ENCODE measurements at regions not wholly inside any gene's neighbourhood (a gene's known extent, or its start where the extent isn't known, plus 50 kb on each side); places are given as distances from the start of the nearest gene placed in this dataset.

DNA sequence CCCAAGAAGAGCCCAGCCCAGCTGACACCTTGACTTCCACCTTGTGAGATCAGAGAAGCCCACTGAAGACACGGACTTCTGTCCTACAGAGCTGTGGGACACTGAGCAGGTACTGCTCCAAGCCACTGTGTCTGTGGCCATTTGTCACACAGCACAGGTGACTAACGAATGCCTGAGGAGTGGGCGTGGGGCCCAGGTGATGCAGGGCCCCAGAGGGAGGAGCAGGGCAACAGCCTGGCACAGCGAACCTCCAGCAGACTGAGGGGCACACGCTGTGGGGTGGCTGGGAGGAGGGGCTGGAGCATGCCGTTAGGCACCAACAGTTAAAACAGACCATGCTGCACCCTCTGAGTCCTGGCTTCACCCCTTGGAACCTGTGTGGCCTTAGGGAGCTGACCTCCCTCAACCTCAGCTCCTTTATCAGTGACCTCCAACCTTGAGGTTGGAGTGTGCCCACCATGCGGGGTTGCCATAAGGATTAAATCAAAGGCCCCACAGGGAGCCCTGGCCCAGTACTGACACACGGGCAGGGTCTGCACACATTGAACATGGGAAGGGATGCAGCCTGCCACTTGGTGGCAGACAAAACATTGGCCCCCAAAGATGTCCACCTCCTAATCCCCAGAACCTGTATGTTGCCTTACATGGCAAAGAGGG, 119.9 kb upstream of the CST7 start:
- Mint-ChIP-seq H3K36me3 (no peaks in the 10 kb centered on the region), H3K27me3 (peaks cover 0 to 14% (median 4%) of the 10 kb centered on the region in 3 donors), H3K27ac (no peak overlapping the region), H3K4me1 (no peaks in the 10 kb centered on the region), H3K9me3 (peaks cover 0 to 10% (median 1%) of the 10 kb centered on the region in 7 donors), H3K4me3 (no peak overlapping the region)
- DNase-seq (no peak), ATAC-seq (ENCODE audit: low read depth in 2 of 2) (no peak)

DNA sequence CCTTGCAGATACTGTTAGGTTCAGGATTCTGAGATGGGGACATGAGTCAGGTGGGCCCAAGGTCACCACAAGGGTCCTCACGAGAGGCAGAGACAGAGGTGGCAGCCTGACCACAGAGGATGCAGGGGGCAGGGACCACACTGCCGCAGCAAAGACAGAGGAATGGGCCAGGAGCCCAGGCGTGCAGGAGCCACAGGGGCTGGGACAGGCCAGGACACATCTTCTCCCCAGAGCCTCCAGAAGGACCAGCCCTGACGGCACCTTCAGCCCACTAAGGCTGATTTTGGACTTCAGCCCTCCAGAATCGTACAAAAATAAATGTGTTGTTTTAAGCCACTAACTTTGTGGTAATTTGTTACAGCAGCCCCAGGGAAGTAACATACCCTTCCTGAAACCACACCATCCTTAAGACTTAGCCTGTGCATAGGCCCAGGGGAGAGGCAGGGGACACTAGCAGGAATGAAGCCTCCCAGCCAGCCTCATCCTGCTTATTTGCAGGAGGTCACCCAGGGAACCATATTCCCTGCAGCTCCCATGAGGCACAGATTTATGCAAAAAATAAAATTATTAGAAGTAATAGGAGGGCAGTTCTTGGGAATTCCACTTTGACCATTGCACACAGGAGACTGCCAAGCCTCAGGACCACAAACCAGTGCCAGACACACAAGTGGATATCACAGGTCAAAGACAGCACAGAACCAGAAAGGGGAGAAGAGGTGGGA, 119.3 kb upstream of the CST7 start:
- Mint-ChIP-seq H3K27ac (no peak overlapping the region), H3K4me3 (no peak overlapping the region), H3K4me1 (no peaks in the 10 kb centered on the region), H3K9me3 (peaks cover 0 to 10% (median 1%) of the 10 kb centered on the region in 7 donors), H3K36me3 (no peaks in the 10 kb centered on the region), H3K27me3 (peaks cover 0 to 14% (median 4%) of the 10 kb centered on the region in 3 donors)
- no peak for DNase-seq
- no peak for ATAC-seq (ENCODE audit: low read depth in 2 of 2)

GRCh38 chr20:24830649-24831048, 118.4 kb upstream of the CST7 start:
- Mint-ChIP-seq H3K27me3 (peaks cover 0 to 20% (median 9%) of the 10 kb centered on the region in 3 donors), H3K4me1 (no peaks in the 10 kb centered on the region), H3K27ac (peak overlapping the region in 1 of 6 donors; percentile 52), H3K4me3 (no peak overlapping the region), H3K9me3 (peaks cover 0 to 10% (median 1%) of the 10 kb centered on the region in 7 donors), H3K36me3 (no peaks in the 10 kb centered on the region)
- ATAC-seq (ENCODE audit: low read depth in 2 of 2) (no peak), DNase-seq (no peak)

GRCh38 chr20:24831232-24831631, 117.8 kb upstream of the CST7 start:
- H3K36me3 Mint-ChIP-seq = no peaks in the 10 kb centered on the region

DNA sequence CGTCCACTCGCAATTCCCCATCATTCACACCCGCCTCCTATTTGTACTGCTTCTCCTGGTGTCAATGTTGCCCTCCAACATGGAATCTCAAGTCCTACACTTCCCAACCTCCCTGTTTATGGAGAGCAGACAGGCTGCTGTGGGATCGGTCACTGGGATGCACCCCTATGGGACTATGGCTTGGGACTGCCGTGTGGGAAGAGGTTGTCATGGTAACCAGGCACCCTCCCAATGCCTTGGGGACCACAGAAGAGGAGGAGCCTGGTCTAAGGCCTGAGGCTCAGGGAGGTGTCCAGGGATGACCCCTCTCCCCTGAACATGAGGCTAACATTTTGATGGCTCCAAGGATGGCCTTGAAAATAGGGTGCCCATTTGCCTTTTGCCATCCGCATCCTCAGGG, 116.6 kb upstream of the CST7 start:
- no peaks in the 10 kb centered on the region for H3K36me3 Mint-ChIP-seq
- H3K4me3 Mint-ChIP-seq = no peak overlapping the region
- no peak overlapping the region for H3K27ac Mint-ChIP-seq
- DNase-seq (no peak), ATAC-seq (ENCODE audit: low read depth in 2 of 2) (no peak)
- peaks cover 3 to 37% (median 23%) of the 10 kb centered on the region in 3 donors for H3K27me3 Mint-ChIP-seq
- peaks cover 0 to 10% (median 1%) of the 10 kb centered on the region in 7 donors for H3K9me3 Mint-ChIP-seq
- H3K4me1 Mint-ChIP-seq = no peaks in the 10 kb centered on the region

More at GRCh38 chr20:24831232-24831631, 117.8 kb upstream of the CST7 start:
- Mint-ChIP-seq H3K9me3 (peaks cover 0 to 10% (median 1%) of the 10 kb centered on the region in 7 donors), H3K4me3 (no peak overlapping the region), H3K4me1 (no peaks in the 10 kb centered on the region), H3K27ac (no peak overlapping the region), H3K27me3 (peaks cover 0 to 25% (median 15%) of the 10 kb centered on the region in 3 donors)
- ATAC-seq (ENCODE audit: low read depth in 2 of 2) (no peak), DNase-seq (no peak)

GRCh38 chr20:24833592-24833991, 115.5 kb upstream of the CST7 start:
- DNase-seq = no peak
- peaks cover 12 to 43% (median 23%) of the 10 kb centered on the region in 3 donors for H3K27me3 Mint-ChIP-seq
- no peak overlapping the region for H3K4me3 Mint-ChIP-seq
- no peaks in the 10 kb centered on the region for H3K4me1 Mint-ChIP-seq
- ATAC-seq (ENCODE audit: low read depth in 2 of 2) = no peak
- H3K27ac Mint-ChIP-seq = no peak overlapping the region
- no peaks in the 10 kb centered on the region for H3K36me3 Mint-ChIP-seq
- peaks cover 0 to 10% (median 1%) of the 10 kb centered on the region in 7 donors for H3K9me3 Mint-ChIP-seq

GRCh38 chr20:24834310-24834709, 114.8 kb upstream of the CST7 start:
- Mint-ChIP-seq H3K27ac (no peak overlapping the region), H3K9me3 (peaks cover 0 to 10% (median 1%) of the 10 kb centered on the region in 7 donors), H3K4me1 (no peaks in the 10 kb centered on the region), H3K36me3 (no peaks in the 10 kb centered on the region), H3K4me3 (no peak overlapping the region), H3K27me3 (peaks cover 16 to 47% (median 30%) of the 10 kb centered on the region in 3 donors)
- ATAC-seq (ENCODE audit: low read depth in 2 of 2) (no peak), DNase-seq (no peak)

DNA sequence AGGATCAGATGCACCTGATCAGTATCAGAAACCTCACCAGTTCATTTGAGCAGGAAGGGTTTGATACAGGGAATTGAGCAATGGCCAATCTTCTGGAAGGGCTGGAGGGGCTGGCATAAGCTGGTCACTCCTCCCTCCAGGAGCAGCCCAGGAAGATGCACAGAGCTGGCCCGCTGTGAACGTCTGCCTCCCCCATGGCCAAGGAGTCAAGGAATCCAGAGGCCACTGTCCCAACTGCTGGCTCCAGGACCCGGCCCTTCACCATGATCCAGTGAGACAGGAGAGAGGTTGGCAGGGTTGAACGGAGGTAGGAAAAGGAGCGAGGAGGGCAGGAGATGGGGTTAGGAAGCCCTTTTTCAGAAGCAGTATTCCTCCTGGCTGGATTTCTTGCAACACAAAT, 113.9 kb upstream of the CST7 start:
- no peak for DNase-seq
- Mint-ChIP-seq H3K27ac (no peak overlapping the region), H3K27me3 (peaks cover 18 to 56% (median 37%) of the 10 kb centered on the region in 3 donors), H3K36me3 (no peaks in the 10 kb centered on the region), H3K9me3 (peaks cover 0 to 10% (median 0%) of the 10 kb centered on the region in 7 donors), H3K4me3 (no peak overlapping the region), H3K4me1 (no peaks in the 10 kb centered on the region)
- ATAC-seq (ENCODE audit: low read depth in 2 of 2) = no peak

GRCh38 chr20:24836041-24836533, 113.0 kb upstream of the CST7 start:
- H3K4me1 Mint-ChIP-seq = no peaks in the 10 kb centered on the region
- H3K36me3 Mint-ChIP-seq = no peaks in the 10 kb centered on the region
- peaks cover 0 to 1% (median 0%) of the 10 kb centered on the region in 7 donors for H3K9me3 Mint-ChIP-seq
- ATAC-seq (ENCODE audit: low read depth in 2 of 2) = no peak
- H3K27me3 Mint-ChIP-seq = peaks cover 18 to 60% (median 41%) of the 10 kb centered on the region in 3 donors
- H3K27ac Mint-ChIP-seq = no peak overlapping the region
- DNase-seq = no peak
- no peak overlapping the region for H3K4me3 Mint-ChIP-seq

DNA sequence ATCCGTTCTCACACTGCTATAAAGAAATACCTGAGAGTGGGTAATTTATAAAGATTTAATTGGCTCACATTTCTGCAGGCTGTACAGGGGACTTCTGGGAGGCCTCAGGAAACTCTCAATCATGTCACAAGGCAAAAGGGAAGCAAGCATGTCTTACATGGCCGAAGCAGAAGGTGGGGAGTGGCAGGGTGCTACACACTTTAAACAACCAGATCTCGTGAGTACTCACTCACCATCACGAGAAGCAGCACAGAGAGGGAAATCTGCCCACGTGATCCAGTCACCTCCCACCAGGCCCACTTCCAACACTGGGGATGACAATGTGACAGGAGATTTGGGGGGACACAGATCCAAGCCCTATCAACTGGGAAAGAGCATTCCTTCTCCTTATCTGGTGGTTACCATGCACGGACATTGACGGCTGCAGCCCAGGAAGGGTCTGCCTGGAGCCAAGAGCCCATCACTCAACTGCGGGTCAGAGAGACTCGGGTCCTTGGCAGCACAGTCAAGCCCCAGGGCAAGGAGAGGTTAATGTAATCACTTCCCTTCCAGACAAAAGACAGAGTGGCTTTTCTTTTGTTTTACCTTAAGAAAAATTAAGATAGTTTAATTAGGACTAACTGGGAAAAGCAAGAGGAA, 112.3 kb upstream of the CST7 start:
- peaks cover 18 to 60% (median 41%) of the 10 kb centered on the region in 3 donors for H3K27me3 Mint-ChIP-seq
- no peaks in the 10 kb centered on the region for H3K9me3 Mint-ChIP-seq
- DNase-seq = no peak
- no peak overlapping the region for H3K4me3 Mint-ChIP-seq
- no peaks in the 10 kb centered on the region for H3K4me1 Mint-ChIP-seq
- ATAC-seq (ENCODE audit: low read depth in 2 of 2) = no peak
- H3K36me3 Mint-ChIP-seq = no peaks in the 10 kb centered on the region
- H3K27ac Mint-ChIP-seq = no peak overlapping the region

GRCh38 chr20:24837781-24838450, 111.2 kb upstream of the CST7 start:
- Mint-ChIP-seq H3K4me1 (peaks cover 9 to 10% (median 9%) of the 10 kb centered on the region in 3 donors), H3K4me3 (no peak overlapping the region), H3K27me3 (peaks cover 19 to 52% (median 41%) of the 10 kb centered on the region in 3 donors), H3K36me3 (no peaks in the 10 kb centered on the region), H3K9me3 (no peaks in the 10 kb centered on the region), H3K27ac (peak overlapping the region in 3 of 6 donors; percentile 47 to 65 (median 62))
- no peak for ATAC-seq (ENCODE audit: low read depth in 2 of 2)
- no peak for DNase-seq

- peaks cover 22 to 52% (median 37%) of the 10 kb centered on the region in 3 donors for H3K27me3 Mint-ChIP-seq
These were observed 110.2 kb upstream of the CST7 start for GRCh38 chr20:24838546-24839535.

More at GRCh38 chr20:24838546-24839535, 110.2 kb upstream of the CST7 start:
- H3K27ac Mint-ChIP-seq = no peak overlapping the region
- no peak overlapping the region for H3K4me3 Mint-ChIP-seq
- H3K36me3 Mint-ChIP-seq = no peaks in the 10 kb centered on the region
- no peak for DNase-seq
- no peaks in the 10 kb centered on the region for H3K9me3 Mint-ChIP-seq
- H3K4me1 Mint-ChIP-seq = peaks cover 14 to 16% (median 16%) of the 10 kb centered on the region in 3 donors
- ATAC-seq (ENCODE audit: low read depth in 2 of 2) = no peak

Data from naive B cell (primary cell).